C4-2B (cell line): ENCODE measurements at regions not wholly inside any gene's neighbourhood (a gene's known extent, or its start where the extent isn't known, plus 50 kb on each side); places are given as distances from the start of the nearest gene placed in this dataset.

Experiments used
- CTCF ChIP-seq: fragments of 450-650 bp; conservative IDR thresholded peaks from 2 replicates; pipeline ENCODE4 v1.5.1; 2017; ENCODE audit warnings: mild to moderate bottlenecking
- ZFX ChIP-seq: fragments of 450-650 bp; IDR thresholded peaks from 2 replicates; pipeline ENCODE4 v1.6.1; 2017

- TF ChIP-seq CTCF (no peak), ZFX (no peak)
Observed at GRCh38 chr4:85376285-85376684, 98.7 kb upstream of the ARHGAP24 start.
